Suprapubic skin (tissue), 4 donors: ENCODE measurements at regions not wholly inside any gene's neighbourhood (a gene's known extent, or its start where the extent isn't known, plus 50 kb on each side); places are given as distances from the start of the nearest gene placed in this dataset.

ENCODE experiments used
- DNase-seq, 2 donors: peaks; one replicate each; pipeline ENCODE4 v3.0.0-alpha.2; 2019; ENCODE audit warnings: low spot score in 2 of 2
- H3K27ac ChIP-seq: fragments of 200-600 bp; sonication (generic); one replicate; pipeline ENCODE4 v1.5.1; 2019
- H3K27me3 ChIP-seq: fragments of 200-600 bp; sonication (generic); one replicate; pipeline ENCODE4 v1.5.1; 2019
- H3K36me3 ChIP-seq: fragments of 200-600 bp; sonication (generic); one replicate; pipeline ENCODE4 v1.5.1; 2019
- H3K4me1 ChIP-seq: fragments of 200-600 bp; sonication (generic); one replicate; pipeline ENCODE4 v1.5.1; 2019
- H3K4me3 ChIP-seq: fragments of 200-600 bp; sonication (generic); one replicate; pipeline ENCODE4 v1.5.1; 2019; ENCODE audit warnings: mild to moderate bottlenecking
- H3K9me3 ChIP-seq: fragments of 200-600 bp; sonication (generic); one replicate; pipeline ENCODE4 v1.5.1; 2019
- EP300 ChIP-seq: sonication (generic); formaldehyde crosslinking; IDR thresholded peaks from one replicate; pipeline ENCODE4 v1.6.1; 2017; ENCODE audit warnings: antibody characterized with exemption
- POLR2A ChIP-seq, 2 donors: fragments of 450-650 bp; IDR thresholded peaks; one replicate each; pipeline ENCODE4 v1.6.1; 2017; ENCODE audit warnings: antibody characterized with exemption in 2 of 2, mild to moderate bottlenecking in 2 of 2, moderate library complexity in 2 of 2
- POLR2AphosphoS5 ChIP-seq, 3 donors: sonication (generic); formaldehyde crosslinking; IDR thresholded peaks; one replicate each; pipeline ENCODE4 v1.6.1; 2017; ENCODE audit warnings: antibody characterized with exemption in 3 of 3
- WGBS: methylation state at CpG from one replicate; pipeline ENCODE4 v1.1.5; 2018; 5-methylcytosine and 5-hydroxymethylcytosine counted together
- TF ChIP-seq, protein P1 (sequence below), 2 donors: fragments of 200-600 bp in 1 of 2; fragments of 450-650 bp in 1 of 2; sonication (generic) in 1 of 2; IDR thresholded peaks; one replicate each; pipeline ENCODE4 v1.5.1; 2016 to 2019; ENCODE audit warnings: antibody characterized with exemption in 2 of 2, mild to moderate bottlenecking in 1 of 2, moderate library complexity in 1 of 2

DNA sequence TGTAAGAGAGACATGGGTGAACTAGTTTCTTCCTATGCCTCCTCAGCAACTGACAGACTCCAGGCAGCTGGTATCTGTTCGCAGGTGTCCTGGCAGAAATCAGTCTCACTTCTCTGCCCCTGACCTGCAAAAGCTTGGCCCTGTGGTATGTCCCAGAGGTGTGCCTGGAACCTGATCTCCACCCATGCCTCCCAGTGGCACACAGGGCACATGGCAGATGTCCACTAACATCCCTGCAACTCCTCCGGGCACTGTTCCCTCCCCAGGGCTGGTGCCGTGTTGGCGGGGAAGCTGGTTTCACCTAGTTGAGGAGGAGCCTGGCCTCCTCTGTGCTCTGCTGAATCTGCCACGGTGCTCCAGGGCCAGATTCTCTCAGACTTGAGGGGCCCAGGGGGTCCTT is 123.3 kb upstream of the GGTLC1 start:
- H3K36me3 ChIP-seq, result no peaks in the 10 kb centered on the region
- no peak for DNase-seq
- peaks cover 3% of the 10 kb centered on the region for H3K27me3 ChIP-seq
- TF ChIP-seq, protein P1, sequence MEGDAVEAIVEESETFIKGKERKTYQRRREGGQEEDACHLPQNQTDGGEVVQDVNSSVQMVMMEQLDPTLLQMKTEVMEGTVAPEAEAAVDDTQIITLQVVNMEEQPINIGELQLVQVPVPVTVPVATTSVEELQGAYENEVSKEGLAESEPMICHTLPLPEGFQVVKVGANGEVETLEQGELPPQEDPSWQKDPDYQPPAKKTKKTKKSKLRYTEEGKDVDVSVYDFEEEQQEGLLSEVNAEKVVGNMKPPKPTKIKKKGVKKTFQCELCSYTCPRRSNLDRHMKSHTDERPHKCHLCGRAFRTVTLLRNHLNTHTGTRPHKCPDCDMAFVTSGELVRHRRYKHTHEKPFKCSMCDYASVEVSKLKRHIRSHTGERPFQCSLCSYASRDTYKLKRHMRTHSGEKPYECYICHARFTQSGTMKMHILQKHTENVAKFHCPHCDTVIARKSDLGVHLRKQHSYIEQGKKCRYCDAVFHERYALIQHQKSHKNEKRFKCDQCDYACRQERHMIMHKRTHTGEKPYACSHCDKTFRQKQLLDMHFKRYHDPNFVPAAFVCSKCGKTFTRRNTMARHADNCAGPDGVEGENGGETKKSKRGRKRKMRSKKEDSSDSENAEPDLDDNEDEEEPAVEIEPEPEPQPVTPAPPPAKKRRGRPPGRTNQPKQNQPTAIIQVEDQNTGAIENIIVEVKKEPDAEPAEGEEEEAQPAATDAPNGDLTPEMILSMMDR (IDR thresholded peaks at IDR 0.05), result no peak
- TF ChIP-seq POLR2AphosphoS5 (IDR thresholded peaks at IDR 0.05) (no peak), POLR2A (IDR thresholded peaks at IDR 0.05) (no peak), EP300 (no peak)
- no peak overlapping the region for H3K27ac ChIP-seq
- no peaks in the 10 kb centered on the region for H3K4me1 ChIP-seq
- no peak overlapping the region for H3K4me3 ChIP-seq
- WGBS, result 64% methylated on average over 4 of the region's 5 CpGs
- no peaks in the 10 kb centered on the region for H3K9me3 ChIP-seq

DNA sequence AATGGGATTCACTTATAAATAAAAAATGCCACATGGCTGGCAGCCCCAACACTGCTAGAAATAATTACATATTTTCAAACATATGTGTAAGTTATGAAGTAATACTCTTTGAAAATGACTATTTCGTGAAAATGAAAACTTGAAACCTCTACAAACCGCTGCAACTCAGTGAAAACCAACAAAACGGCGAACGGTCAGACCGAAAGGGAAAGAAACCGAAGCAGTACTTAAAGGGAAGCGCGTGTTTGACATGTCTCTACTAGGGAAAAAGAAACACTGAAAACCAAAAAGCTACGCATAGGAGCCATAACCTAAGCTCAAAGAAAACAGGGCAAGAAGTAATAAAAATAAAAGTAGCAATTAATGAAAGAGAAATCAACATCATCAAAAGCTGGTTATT is 121.0 kb upstream of the GGTLC1 start:
- Histone ChIP-seq H3K4me3 (no peak overlapping the region), H3K9me3 (no peaks in the 10 kb centered on the region), H3K4me1 (no peaks in the 10 kb centered on the region), H3K36me3 (no peaks in the 10 kb centered on the region), H3K27me3 (peaks cover 3% of the 10 kb centered on the region), H3K27ac (no peak overlapping the region)
- TF ChIP-seq EP300, result no peak
- TF ChIP-seq POLR2AphosphoS5 (IDR thresholded peaks at IDR 0.05), result no peak
- TF ChIP-seq, protein P1 (IDR thresholded peaks at IDR 0.05), result no peak
- TF ChIP-seq POLR2A (IDR thresholded peaks at IDR 0.05), result no peak
- WGBS, result 94% methylated on average over 10 of the region's 10 CpGs
- no peak for DNase-seq

DNA sequence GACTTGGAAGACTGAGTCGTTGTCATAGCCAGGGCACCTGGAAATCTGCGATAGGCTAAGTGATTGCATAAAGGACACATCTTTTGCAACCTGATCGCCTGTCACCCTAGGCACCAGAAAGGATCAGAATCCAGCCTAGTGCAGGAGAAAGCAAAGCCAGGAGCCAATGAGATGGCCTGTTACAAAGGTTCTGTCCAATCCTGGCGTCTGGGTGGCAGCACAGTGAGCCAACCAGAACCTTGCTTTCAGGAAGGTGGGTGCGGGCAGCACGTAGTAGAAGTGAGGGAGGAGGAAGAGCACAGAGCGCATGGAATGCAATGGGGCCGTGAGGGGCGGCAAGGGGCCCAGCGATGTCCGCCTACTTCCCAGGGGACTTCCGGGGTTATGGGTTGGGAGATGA is 120.4 kb upstream of the GGTLC1 start:
- no peaks in the 10 kb centered on the region for H3K36me3 ChIP-seq
- peaks cover 5% of the 10 kb centered on the region for H3K27me3 ChIP-seq
- DNase-seq, result no peak
- no peak overlapping the region for H3K27ac ChIP-seq
- no peaks in the 10 kb centered on the region for H3K9me3 ChIP-seq
- WGBS, result 92% methylated on average over 12 of the region's 12 CpGs
- H3K4me3 ChIP-seq, result no peak overlapping the region
- no peaks in the 10 kb centered on the region for H3K4me1 ChIP-seq
- TF ChIP-seq POLR2AphosphoS5 (IDR thresholded peaks at IDR 0.05) (no peak), EP300 (no peak), POLR2A (IDR thresholded peaks at IDR 0.05) (no peak)
- TF ChIP-seq, protein P1 (IDR thresholded peaks at IDR 0.05), result no peak

- TF ChIP-seq, protein P1 (IDR thresholded peaks at IDR 0.05), result no peak
- no peak for TF ChIP-seq POLR2A (IDR thresholded peaks at IDR 0.05)
- TF ChIP-seq POLR2AphosphoS5 (IDR thresholded peaks at IDR 0.05), result no peak
- TF ChIP-seq EP300, result no peak
- DNase-seq, result no peak
- peaks cover 5% of the 10 kb centered on the region for H3K27me3 ChIP-seq
- no peak overlapping the region for H3K27ac ChIP-seq
- H3K9me3 ChIP-seq, result no peaks in the 10 kb centered on the region
- H3K36me3 ChIP-seq, result no peaks in the 10 kb centered on the region
- WGBS, result 80% methylated on average over 3 of the region's 3 CpGs
- H3K4me1 ChIP-seq, result no peaks in the 10 kb centered on the region
- H3K4me3 ChIP-seq, result no peak overlapping the region
Measured at GRCh38 chr20:24108581-24108980, 120.0 kb upstream of the GGTLC1 start.

DNA sequence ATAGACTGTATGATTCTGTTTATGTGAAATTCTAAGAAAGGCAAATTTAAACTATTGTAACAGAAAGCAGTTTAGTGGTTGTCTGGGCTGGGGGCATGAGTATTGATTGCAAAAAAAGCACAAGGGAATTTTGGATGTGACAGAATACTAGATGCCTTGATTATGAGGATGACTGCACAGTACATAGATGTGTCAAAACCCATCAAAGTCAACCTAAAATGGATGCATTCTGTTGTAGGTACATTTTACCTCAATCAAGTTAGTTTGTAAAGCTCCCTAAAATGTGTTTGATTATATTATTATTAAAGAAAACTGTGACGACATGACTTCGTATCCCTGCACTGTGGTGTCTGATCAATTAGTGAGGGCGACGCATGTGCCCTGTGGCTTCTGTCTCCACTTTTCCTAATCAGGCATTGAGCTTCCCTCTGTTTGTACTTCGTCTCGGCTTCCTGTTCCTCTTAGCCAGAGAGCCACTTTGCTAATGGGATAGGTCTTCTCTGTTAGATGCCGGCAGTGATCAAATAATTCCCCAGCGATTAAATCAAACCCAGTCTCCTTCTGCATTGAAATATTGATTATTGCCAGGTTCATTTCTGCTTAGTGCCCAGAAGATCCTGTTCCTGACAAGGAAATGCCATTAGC is 118.3 kb upstream of the GGTLC1 start:
- no peak for DNase-seq
- TF ChIP-seq POLR2AphosphoS5 (IDR thresholded peaks at IDR 0.05) (no peak), POLR2A (IDR thresholded peaks at IDR 0.05) (no peak), EP300 (no peak)
- TF ChIP-seq, protein P1 (IDR thresholded peaks at IDR 0.05), result no peak
- Histone ChIP-seq H3K4me1 (peaks cover 4% of the 10 kb centered on the region), H3K27me3 (peaks cover 3% of the 10 kb centered on the region), H3K27ac (no peak overlapping the region), H3K36me3 (no peaks in the 10 kb centered on the region), H3K4me3 (no peak overlapping the region), H3K9me3 (no peaks in the 10 kb centered on the region)
- 83% methylated on average over 8 of the region's 8 CpGs for WGBS
